Thyroid gland (tissue), 4 donors: ENCODE measurements at regions not wholly inside any gene's neighbourhood (a gene's known extent, or its start where the extent isn't known, plus 50 kb on each side); places are given as distances from the start of the nearest gene placed in this dataset.

ENCODE experiments used
- CTCF ChIP-seq, 6 experiments: fragments of 200-600 bp in 3 of 6; fragments of 450-650 bp in 3 of 6; sonication (generic) in 3 of 6; IDR thresholded peaks; one replicate each; pipeline ENCODE4 v1.5.1; 2016 to 2019; ENCODE audit warnings: antibody characterized with exemption in 6 of 6, mild to moderate bottlenecking in 2 of 6, inconsistent platforms in 1 of 6, moderate library complexity in 1 of 6
- POLR2A ChIP-seq, 2 donors: fragments of 450-650 bp; IDR thresholded peaks; one replicate each; pipeline ENCODE4 v1.6.1; 2017; ENCODE audit warnings: antibody characterized with exemption in 2 of 2, mild to moderate bottlenecking in 2 of 2, moderate library complexity in 1 of 2

- TF ChIP-seq CTCF (IDR thresholded peaks at IDR 0.05), result no peak
- TF ChIP-seq POLR2A (IDR thresholded peaks at IDR 0.05), result no peak
Measured at GRCh38 chr9:8232726-8233125, 433.1 kb upstream of the DMAC1 start.
